SK-N-MC (cell line): ENCODE measurements at regions not wholly inside any gene's neighbourhood (a gene's known extent, or its start where the extent isn't known, plus 50 kb on each side); places are given as distances from the start of the nearest gene placed in this dataset.

Source experiments
- DNase-seq: peaks from one replicate; pipeline ENCODE4 v3.0.0-alpha.2; 2011; ENCODE audit warnings: low read depth, low spot score
- H3K27ac ChIP-seq: fragments of 200-600 bp; sonication (generic); 2 replicates; pipeline ENCODE4 v1.5.1; 2016; ENCODE audit warnings: mixed run types
- H3K36me3 ChIP-seq: fragments of 200-600 bp; sonication (generic); 2 replicates; pipeline ENCODE4 v1.6.1; 2017; ENCODE audit warnings: antibody characterized with exemption, low read length, mixed read lengths; ENCODE audit not compliant: insufficient read depth
- H3K4me3 ChIP-seq: fragments of 200-600 bp; sonication (generic); 2 replicates; pipeline ENCODE4 v1.5.1; 2016
- H3K9ac ChIP-seq: fragments of 200-600 bp; sonication (generic); 2 replicates; pipeline ENCODE4 v1.8.0; 2017; ENCODE audit warnings: mixed run types, mixed read lengths; ENCODE audit not compliant: insufficient read length
- H3K9me3 ChIP-seq: fragments of 200-600 bp; sonication (generic); 2 replicates; pipeline ENCODE4 v1.6.1; 2017; ENCODE audit warnings: low read depth, mild to moderate bottlenecking, antibody characterized with exemption, low read length, moderate library complexity, mixed read lengths
- EZH2 ChIP-seq: fragments of 200-600 bp; sonication (generic); IDR thresholded peaks from one replicate; pipeline ENCODE4 v1.6.1; 2017; ENCODE audit warnings: antibody characterized with exemption
- FOXP2 ChIP-seq: optimal IDR thresholded peaks from 2 replicates; pipeline ENCODE3; 2011; ENCODE audit warnings: mild to moderate bottlenecking, moderate library complexity; ENCODE audit not compliant: insufficient read depth; ENCODE audit errors: extremely low read length, control extremely low read depth
- POLR2AphosphoS5 ChIP-seq: IDR thresholded peaks from 2 replicates; pipeline ENCODE4 v1.6.1; 2012; ENCODE audit warnings: mild to moderate bottlenecking, low read depth, low read length, borderline replicate concordance

GRCh38 chr17:77281122-77281903, 140.5 kb downstream of the SEC14L1 start:
- Histone ChIP-seq H3K4me3 (peak overlapping the region; percentile 79), H3K9ac (no peak overlapping the region), H3K36me3 (no peaks in the 10 kb centered on the region), H3K27ac (no peak overlapping the region), H3K9me3 (no peaks in the 10 kb centered on the region)
- DNase-seq = no peak
- TF ChIP-seq FOXP2 (no peak), POLR2AphosphoS5 (no peak), EZH2 (no peak)

- H3K27ac ChIP-seq = no peak overlapping the region
- no peaks in the 10 kb centered on the region for H3K36me3 ChIP-seq
- no peak overlapping the region for H3K9ac ChIP-seq
- no peaks in the 10 kb centered on the region for H3K9me3 ChIP-seq
- DNase-seq = no peak
- H3K4me3 ChIP-seq = peak overlapping the region; percentile 79
- TF ChIP-seq FOXP2 = no peak
- no peak for TF ChIP-seq POLR2AphosphoS5
- TF ChIP-seq EZH2 = no peak
Observed at GRCh38 chr17:77281904-77282367, 141.2 kb downstream of the SEC14L1 start.

GRCh38 chr17:77282524-77283515, 142.1 kb downstream of the SEC14L1 start:
- H3K9ac ChIP-seq = no peak overlapping the region
- no peaks in the 10 kb centered on the region for H3K36me3 ChIP-seq
- DNase-seq = no peak
- H3K4me3 ChIP-seq = no peak overlapping the region
- no peak overlapping the region for H3K27ac ChIP-seq
- H3K9me3 ChIP-seq = no peaks in the 10 kb centered on the region
- TF ChIP-seq POLR2AphosphoS5 (no peak), FOXP2 (no peak), EZH2 (no peak)

GRCh38 chr17:77284023-77284617, 143.4 kb downstream of the SEC14L1 start:
- no peak for TF ChIP-seq EZH2
- no peak for DNase-seq
- H3K9ac ChIP-seq = no peak overlapping the region
- no peaks in the 10 kb centered on the region for H3K9me3 ChIP-seq
- no peak overlapping the region for H3K27ac ChIP-seq
- no peak overlapping the region for H3K4me3 ChIP-seq
- no peaks in the 10 kb centered on the region for H3K36me3 ChIP-seq

GRCh38 chr17:77285594-77286390, 145.0 kb downstream of the SEC14L1 start:
- TF ChIP-seq EZH2 (no peak), FOXP2 (no peak), POLR2AphosphoS5 (no peak)
- Histone ChIP-seq H3K9me3 (no peaks in the 10 kb centered on the region), H3K9ac (no peak overlapping the region), H3K27ac (no peak overlapping the region), H3K4me3 (no peak overlapping the region), H3K36me3 (no peaks in the 10 kb centered on the region)
- no peak for DNase-seq

- H3K9ac ChIP-seq = no peak overlapping the region
Observed at GRCh38 chr17:77286391-77286640, 145.5 kb downstream of the SEC14L1 start.

GRCh38 chr17:77286641-77287431, 146.1 kb downstream of the SEC14L1 start:
- no peak for DNase-seq
- H3K4me3 ChIP-seq = no peak overlapping the region
- H3K36me3 ChIP-seq = no peaks in the 10 kb centered on the region
- H3K27ac ChIP-seq = no peak overlapping the region
- TF ChIP-seq POLR2AphosphoS5 (no peak), EZH2 (no peak), FOXP2 (no peak)
- H3K9ac ChIP-seq = no peak overlapping the region
- H3K9me3 ChIP-seq = no peaks in the 10 kb centered on the region

More at GRCh38 chr17:77286391-77286640, 145.5 kb downstream of the SEC14L1 start:
- Histone ChIP-seq H3K36me3 (no peaks in the 10 kb centered on the region), H3K9me3 (no peaks in the 10 kb centered on the region), H3K27ac (no peak overlapping the region), H3K4me3 (no peak overlapping the region)
- TF ChIP-seq EZH2 (no peak), POLR2AphosphoS5 (no peak), FOXP2 (no peak)
- DNase-seq = no peak
